ENCODE measurements at regions not wholly inside any gene's neighbourhood (a gene's known extent, or its start where the extent isn't known, plus 50 kb on each side); places are given as distances from the start of the nearest gene placed in this dataset.

DNA sequence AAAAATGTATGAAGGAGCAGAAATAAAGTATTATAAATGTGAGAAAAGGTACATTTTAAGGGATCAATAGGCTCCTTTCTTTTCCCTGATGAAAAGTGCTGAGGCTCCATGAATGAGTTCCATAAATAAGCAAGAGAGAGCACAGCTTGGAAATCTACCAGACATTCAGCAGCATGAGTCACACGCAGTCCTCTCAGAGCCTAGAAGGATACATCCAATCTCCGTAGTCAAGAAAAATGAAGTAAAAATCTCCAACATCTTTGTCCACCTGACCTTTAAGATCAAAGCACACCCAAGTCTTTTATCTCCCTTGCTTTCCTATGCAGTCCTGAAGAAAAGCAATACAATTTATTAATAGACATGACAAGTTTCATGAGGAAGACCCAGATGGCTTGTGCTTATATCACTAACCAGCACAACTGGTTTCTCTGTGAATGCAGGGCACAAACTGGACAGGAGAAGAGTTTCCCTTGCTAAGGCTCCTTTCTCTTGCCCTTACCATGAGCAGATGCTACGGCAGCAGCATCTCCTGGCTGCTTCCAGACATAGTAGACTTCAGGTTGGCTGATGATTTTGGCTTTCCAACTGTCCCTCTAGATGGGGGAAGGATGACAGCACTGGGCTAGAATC lies 730.8 kb downstream of the EFNB2 start:
- no peak for DNase-seq (ENCODE audit: low read depth in 2 of 2)

DNA sequence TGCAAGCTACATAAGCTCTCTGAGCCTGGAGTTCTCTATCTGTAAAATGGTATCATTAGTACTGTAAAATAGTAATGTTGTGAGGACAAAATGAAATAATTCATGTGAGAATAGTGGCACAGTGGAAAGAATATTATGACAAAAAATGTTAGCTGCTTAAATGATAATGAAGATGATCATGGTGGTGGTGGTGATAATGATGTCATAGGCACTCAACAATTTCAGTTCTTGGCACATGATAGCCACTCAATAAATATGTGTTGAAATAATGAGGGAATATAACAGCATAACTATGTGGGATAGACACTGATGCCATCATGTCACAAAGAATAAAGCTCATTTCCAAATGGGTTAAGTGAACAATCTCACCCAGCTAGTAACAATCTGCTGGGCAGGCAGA lies 736.3 kb downstream of the EFNB2 start:
- no peak for DNase-seq (ENCODE audit: low read depth in 2 of 2)

DNA sequence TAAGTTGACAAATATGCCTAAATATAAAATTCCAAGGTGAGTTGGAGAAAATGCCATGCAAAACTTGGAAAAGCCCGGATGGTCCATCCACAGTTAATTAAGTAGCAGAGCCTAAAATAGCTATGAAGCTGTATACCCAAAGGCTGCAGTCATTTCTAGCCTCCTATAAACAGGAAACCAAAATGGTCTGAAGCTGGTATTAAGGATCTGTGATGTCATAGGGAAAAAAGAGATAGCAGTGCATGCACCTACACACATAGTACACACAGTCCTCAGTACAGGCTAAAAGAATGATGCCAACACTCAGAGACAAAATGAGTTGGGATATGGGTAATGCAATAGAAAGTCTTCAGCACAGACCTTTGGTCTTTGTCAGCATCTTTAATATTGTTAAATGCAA lies 736.9 kb downstream of the EFNB2 start:
- DNase-seq (ENCODE audit: low read depth in 2 of 2): no peak

DNA sequence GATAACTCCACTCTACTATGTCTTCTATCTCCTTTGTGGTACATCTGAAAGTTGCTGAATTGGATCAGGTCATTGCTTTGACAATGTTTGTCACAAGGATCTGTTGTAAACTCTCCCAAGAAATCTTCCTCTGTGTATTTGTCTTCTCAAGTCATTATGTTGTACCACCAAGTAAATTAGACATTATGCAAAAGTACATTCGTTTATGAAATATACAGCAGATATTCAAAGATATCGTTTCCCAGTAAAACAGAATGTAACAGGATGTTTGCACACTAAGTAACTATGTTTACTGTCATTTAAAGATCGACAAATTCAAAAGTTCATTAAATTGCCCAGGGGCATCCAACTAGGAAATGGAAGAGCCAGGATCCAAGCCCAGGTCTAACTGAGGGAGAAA lies 739.4 kb downstream of the EFNB2 start:
- no peak for DNase-seq (ENCODE audit: low read depth in 2 of 2)

DNA sequence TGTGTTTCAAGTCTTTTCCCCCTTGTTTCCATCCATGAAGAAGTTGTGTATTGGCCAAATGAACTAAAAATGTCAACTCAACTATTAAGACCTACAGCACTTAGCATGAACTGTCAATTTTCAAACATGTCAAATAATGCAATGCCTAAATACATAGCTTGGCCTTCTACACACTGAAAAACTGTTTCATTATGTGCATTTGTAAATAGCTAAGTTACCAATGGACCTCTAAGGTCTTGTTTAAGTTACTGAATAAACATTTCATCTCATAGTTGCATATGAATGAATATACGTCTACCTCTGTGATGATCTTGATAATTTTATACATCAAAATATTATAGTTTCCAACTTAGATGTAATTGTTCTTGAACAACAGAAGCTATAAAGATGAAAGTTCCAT lies 744.5 kb downstream of the EFNB2 start:
- DNase-seq (ENCODE audit: low read depth in 2 of 2): no peak

DNA sequence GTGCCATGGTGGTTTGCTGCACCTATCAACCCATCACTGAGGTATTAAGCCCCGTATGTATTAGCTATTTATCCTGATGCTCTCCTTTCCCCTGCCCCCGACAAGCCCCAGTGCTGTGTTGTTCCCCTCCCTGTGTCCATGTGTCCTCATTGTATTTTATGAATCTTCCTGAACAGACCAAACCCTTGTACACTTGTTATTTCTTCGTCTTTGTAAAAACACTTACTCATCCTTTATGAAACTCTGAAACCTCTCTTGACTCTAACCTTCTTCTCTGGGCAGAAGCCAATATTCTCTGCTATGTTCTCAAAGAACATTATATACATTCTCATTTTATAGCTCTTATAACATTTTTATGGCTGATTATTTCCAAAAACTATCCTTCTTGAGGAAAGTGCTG lies 746.9 kb downstream of the EFNB2 start:
- DNase-seq (ENCODE audit: low read depth in 2 of 2): no peak

DNA sequence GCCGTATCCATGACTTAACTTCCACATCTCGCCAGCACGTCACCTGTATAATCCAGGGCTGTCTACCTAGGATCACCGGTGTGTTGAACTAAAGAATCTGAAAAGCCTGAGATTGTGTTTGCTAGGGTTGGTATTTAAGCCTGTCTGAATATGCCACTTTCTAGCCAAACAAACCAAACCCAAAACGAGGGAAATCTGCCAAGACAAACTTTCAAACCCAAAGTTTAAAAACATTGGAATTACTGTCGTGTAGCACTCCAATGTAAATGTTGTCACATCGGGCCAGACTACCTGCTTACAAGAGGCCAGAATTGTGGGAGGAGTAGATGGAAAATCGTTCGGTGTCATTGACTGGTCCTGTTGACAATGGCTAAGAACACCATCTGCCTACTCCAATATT lies 747.8 kb downstream of the EFNB2 start:
- DNase-seq (ENCODE audit: low read depth in 2 of 2): no peak

DNA sequence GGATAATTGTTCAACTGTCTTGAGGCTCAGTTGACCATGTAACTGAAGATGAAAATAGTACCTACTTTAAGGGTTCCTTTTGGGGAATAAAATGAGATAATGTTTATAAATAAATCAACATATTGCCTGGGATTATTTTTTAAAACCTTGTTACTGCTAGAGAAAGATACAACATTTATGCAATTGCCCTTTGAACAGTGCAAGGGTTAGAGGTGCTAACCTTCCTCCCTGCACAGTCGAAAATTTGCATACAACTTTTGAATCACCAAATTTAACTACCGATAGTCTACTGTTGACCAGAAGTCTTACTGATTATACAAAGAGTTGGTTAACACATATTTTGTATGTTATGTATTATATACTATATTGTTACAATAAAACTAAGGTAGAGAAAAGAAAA lies 750.0 kb downstream of the EFNB2 start:
- no peak for DNase-seq (ENCODE audit: low read depth in 2 of 2)

DNA sequence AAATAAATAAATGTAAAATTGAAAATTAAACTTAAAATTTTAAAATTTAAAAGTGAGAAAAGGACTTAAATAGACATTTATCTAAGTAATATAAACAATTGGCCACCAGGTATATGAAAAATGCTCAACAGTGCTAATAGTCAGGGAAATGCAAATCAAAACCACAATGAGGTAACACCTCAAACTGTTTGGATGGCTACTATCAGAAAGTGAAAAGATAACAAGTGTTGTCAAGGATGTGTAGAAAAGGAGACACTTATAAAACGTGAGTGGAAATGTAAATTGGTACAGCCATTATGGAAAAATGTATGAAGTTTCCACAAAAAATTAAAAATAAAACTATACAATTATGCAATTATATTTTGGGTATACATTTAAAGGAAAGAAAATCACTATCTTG lies 752.2 kb downstream of the EFNB2 start:
- no peak for DNase-seq (ENCODE audit: low read depth in 2 of 2)

DNA sequence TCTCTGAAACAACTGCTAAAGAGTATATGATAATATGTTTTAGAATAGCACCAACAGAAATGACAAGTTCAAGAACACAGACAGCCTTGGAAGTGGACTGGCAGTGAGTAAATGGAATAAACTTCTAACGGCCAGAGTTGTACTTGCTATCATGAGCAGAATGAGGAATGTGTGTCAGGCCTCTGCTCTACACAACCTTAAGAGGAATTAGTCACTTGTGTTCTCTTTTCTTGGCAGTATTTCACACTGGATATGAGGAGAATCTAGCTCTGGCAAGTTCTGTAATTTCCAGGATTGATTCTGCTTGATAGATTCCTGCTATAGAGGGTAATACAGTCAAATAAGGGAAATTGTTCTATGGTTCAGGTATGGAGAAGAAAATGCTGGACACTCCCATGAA lies 757.3 kb downstream of the EFNB2 start:
- DNase-seq (ENCODE audit: low read depth in 2 of 2): no peak

DNA sequence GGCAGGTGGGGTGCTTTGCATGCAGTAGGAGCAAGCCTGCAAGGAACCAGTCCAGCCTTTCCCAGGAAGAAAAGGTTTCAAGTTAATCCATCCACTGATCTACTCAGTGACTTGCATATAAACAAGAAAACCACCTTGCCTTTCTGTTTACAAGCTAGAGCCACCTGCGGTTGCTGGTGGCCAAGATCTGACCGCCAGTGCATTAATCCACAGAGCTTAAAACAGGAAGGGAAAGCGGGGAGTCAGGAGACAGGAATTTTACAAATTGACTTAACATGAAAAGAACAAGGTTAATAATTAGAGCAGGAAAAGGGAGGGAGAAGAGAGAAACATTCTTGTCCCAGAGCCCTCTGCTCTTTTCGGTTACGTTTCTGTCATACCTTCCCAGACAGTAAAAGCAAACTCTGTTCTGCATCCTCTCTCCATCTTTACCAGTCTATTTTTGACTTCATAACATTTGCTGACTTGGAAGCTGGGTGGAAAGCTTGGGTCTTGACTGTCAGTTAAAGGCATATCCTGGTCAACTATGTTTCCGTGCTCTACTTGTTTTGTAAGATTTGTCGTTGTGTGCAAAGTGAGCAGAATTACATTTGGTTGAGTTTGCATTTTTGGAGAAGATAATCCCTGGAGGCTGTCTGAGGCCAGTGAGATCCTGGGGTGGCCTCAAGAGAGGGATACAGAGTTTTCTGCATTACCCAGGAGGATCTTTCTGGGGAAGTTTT lies 760.6 kb downstream of the EFNB2 start:
- DNase-seq (ENCODE audit: low read depth in 2 of 2): no peak

DNA sequence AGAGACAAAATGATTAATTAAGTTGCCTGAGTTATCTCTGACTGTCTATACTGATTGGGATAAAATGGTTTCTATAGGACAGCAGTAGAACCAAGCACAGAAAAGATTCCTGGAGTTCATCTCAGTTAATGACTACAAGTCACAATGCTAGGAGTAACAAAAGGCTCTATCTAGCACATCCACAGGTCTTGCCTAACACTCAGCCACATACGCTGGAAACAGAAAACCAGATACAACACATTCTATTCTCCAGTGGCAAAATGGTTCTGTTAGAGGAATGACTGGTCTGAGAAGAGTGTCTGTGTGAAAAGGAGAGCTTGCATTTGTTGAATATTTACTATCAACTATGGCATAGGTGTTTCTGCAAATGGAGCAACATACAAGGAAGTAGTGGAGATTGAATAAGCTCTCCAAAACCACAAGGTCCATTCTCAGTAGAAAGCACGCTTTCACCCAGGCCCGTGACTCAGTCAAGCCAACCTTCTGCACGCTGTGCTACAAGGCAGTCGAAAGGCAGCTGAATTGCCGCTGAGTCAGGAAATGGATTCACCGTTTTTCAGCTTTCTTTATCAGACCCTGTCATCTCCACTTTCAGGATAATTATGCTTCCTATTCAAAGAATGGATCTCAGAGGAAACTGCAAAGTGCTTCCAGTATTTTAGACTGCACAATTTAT lies 761.5 kb downstream of the EFNB2 start:
- no peak for DNase-seq (ENCODE audit: low read depth in 2 of 2)

DNA sequence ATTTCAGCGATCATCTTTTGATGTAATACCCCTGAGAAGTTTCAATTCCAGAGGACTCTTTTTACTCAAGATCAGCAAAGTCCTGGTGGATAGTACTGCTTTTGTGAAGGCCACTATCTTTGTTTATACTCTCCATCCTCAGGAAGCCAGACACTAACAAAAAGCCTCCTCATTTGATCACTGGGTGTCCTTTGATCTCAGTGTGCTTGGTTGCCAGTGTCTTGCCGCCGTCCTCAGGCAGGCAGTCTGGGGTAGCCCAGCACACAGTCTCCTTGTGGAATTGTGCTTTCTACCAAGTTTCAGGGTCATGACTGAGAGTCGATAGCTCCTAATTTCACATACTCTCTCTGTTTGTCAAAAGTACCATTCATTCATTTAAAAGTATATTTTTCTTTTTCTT lies 762.2 kb downstream of the EFNB2 start:
- no peak for DNase-seq (ENCODE audit: low read depth in 2 of 2)

DNA sequence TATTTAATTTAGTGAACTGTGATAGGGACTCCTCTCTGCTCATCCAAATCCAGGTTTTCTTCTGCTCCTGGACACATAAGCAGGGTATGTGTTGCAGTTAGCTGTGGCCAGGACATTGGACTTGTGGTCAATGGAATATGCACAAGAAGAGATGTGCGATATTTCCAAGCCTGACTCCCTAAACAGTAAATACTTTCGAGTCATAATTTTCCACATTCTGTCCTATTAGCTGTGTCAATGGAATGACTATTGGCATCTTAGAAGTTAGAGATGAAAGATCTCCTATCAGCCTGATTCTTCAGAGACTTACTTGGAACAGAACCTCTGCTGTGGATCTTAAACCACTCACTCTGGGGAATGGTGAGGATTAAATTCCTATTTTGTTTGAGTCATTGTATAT lies 771.0 kb downstream of the EFNB2 start:
- no peak for DNase-seq (ENCODE audit: low read depth in 2 of 2)

DNA sequence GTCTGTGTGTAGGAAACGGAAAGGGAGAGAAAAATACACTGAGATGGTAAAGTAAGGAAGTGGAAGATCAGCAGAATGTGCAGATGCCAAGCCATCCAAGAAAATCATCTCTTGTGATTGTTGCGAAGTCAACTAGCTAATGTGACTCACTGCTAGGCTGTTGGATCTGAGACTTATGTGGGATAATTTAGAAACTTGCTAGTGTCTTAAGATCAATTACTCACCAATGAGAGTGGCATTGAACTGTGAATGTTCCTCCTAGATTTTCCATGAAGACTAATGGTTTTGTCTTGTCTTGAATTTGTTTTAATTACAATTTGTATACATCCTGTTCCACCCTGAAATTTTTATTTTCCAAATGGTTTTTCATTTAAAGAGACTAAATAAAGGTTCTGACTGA lies 771.6 kb downstream of the EFNB2 start:
- DNase-seq (ENCODE audit: low read depth in 2 of 2): no peak

DNA sequence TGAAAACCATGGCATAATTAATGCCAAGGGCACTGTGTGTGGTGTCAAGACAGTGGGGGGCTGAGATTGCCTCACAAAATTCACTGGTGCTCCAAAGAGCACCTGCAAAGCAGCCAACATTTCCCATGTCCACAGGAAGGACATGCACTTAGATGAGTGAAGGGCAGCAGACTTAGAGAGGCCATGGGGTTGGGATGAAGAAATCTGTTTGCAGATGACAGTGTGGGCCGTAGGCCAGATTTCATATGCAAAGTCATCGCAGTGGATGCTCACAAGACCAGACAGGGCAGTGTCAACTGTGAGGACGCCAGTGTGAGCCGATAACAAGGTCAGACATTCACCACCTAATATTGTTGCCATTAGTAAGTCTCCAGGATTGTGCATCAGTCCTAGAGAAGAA lies 773.4 kb downstream of the EFNB2 start:
- no peak for DNase-seq (ENCODE audit: low read depth in 2 of 2)

DNA sequence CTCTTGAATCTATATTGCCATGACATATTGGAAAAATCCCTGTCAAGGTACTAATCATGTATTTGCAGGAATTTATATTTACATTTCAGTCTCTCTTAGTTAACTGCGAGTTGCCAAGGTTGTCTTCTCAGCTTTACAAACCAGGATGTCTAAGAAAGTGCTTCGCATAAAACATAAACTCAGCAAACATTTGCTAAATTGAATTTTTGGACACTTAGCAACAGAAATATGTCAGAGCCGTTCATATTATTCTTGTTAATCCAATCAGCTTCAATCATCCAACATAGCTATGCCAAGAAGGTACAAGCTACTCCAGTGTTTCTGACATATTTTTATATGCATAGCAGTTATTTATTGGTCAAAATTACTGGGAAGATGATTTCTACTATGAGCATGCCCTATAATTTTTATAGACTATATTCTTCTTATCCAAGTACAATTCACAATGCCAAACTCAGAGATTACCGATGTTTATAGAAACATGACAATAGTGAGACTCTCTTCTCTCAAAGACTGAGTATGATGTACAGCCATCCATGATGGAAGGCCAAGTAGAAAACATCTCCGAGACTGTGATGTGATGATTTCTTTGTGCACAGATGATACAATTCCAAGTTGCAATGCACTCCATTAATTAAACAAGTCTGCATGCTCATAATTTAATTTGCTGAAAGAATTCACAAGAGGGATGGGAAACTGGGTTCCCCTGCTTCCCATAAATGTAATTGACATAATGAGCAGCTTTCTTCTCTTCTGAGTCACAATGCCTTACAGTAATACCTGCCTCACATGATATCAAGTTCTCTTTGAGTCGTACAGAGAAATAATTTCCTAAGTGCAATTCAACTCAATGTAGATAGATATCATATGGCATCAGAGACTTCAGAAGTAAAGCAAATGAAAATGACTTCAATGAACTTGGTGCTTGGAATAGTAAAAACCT lies 776.3 kb downstream of the EFNB2 start:
- DNase-seq (ENCODE audit: low read depth in 2 of 2): no peak

DNA sequence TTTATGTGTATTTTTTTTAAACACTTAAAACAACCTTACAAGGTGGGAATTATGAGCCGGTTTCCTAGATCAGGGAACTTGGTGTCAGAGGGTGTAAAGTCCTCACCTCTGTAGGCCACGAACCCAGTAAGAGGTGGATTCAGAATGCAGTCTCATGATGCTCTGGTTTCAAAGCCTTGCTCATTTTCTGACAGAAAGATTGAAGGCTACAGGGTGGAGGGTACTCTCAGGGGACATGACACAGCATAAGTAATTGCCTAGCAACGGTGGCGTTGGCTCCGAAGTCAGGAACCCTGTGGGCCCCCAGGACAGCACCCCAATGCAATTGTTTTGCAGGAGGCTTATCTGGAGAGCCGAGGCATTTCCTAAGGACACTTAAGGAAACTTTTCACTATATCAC lies 794.7 kb downstream of the EFNB2 start:
- DNase-seq (ENCODE audit: low read depth in 2 of 2): no peak

DNA sequence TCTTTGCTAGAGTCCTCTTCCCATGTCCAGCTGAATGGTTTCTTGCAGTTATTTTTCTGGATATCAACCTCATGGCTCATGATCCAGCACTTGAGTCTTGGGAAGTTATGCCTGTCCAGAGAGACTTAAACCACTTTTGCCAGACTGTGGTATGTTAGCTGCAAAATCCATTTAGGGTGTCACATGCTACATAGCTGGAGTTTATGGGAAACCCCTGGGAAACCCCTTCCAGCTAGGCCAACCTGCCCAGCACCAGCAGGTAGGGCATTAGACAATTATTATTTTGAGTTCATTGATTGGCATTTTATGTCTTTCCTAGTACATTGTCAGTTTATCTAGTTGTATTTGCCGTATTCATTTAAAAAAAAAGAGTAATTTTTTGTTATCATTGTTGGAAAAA lies 797.8 kb downstream of the EFNB2 start:
- DNase-seq (ENCODE audit: low read depth in 2 of 2): no peak

DNA sequence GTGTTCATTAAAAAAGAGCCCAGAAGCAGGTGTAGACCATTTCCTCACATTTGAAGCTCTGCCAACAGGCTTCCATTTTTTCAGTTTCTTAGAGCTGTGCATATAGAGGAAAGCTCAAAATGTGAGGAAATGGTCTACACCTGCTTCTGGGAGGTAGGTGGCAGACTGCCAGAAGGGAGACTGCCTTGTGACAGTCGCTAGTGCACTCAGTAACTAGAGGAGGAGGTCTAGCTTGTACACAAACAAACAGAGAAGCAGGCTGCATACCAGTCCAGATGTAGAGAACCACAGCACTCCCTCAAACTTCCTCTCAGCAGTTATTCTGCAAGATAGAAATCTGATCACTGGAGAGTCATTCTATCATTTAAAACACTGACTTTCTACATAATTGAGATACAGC lies 800.2 kb downstream of the EFNB2 start:
- no peak for DNase-seq (ENCODE audit: low read depth in 2 of 2)

DNA sequence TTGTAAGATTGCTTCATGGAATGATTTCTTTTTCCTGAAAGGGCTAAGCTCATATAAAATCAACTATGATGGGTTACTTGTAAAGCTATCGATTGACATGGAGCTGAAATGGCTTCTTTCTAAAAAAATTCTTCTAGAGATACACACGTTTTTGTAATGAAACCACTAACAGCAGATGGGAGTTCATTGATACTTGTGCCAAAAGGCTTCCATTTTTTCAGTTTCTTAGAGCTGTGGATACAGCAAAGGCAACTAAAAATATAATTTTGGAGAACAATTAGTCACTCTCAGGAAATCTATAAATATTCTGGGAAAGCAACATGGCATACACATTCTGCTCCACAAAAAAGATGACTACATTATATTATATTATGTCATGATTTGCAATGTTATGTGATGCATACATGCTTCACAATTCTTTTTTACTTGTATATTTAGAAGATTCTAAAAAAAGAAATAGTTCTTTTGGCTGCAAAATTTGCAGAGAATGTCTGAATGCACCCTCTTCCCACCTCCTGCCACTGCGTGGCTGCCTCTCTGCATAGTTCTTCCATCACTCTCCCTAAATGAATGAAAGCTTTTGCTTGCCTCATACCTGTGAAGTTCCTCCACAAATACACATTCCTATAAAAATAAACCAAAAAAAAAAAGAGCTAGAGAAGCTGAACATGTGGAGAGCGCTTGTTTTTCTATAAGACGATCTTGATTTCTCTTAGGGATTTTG lies 802.5 kb downstream of the EFNB2 start:
- DNase-seq (ENCODE audit: low read depth in 2 of 2): no peak

DNA sequence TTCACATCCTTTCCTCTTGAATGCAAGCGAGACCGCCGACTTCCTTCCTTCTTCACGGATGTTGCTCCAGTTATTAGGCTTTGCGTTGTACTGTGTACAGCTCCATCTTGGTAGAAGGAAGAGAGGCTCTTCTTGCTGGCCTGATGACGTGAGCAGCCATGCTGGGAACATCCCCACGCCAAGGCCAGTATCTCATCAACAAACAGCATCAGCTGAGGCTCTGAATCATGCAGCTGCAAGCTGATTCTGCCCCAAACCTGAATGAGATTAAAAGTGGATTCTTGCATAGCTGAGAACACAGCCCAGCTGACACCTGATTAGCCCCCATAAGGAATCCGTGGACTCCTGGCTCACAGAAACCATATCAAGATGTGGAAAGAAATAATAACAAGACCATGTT lies 809.6 kb downstream of the EFNB2 start:
- no peak for DNase-seq (ENCODE audit: low read depth in 2 of 2)

Measured in stimulated activated CD8-positive, alpha-beta memory T cell treated with anti-CD3 and anti-CD28 coated beads, Interleukin-15, amount 100 ng/mL, for 4 hours (primary cell).